NCI-H2029 (cell line): ENCODE measurements at regions not wholly inside any gene's neighbourhood (a gene's known extent, or its start where the extent isn't known, plus 50 kb on each side); places are given as distances from the start of the nearest gene placed in this dataset.
"Not testable (repeated sequence)": the region's sequence is repeated elsewhere in the genome, so short reads cannot be mapped to it uniquely, and the experiment has no call there.

Experiments used
- DNase-seq: peaks from one replicate; lab custom pipeline; 2025; lab: John Stamatoyannopoulos, UW

GRCh38 chr4:103853146-103853545 is 133.4 kb upstream of the TACR3 start:
- no peak for DNase-seq

- no peak for DNase-seq
These were observed 125.3 kb upstream of the TACR3 start for GRCh38 chr4:103845075-103845474.

GRCh38 chr4:103842637-103843239 is 123.0 kb upstream of the TACR3 start:
- DNase-seq: no peak

- DNase-seq: no peak
These were observed 122.3 kb upstream of the TACR3 start for GRCh38 chr4:103842076-103842475.

GRCh38 chr4:103810308-103810707 is 90.5 kb upstream of the TACR3 start:
- DNase-seq: not testable (repeated sequence)

- no peak for DNase-seq
These were observed 83.0 kb upstream of the TACR3 start for GRCh38 chr4:103802766-103803165.

GRCh38 chr4:103787057-103787456 is 67.3 kb upstream of the TACR3 start:
- DNase-seq: no peak

- DNase-seq: no peak
These were observed 66.8 kb upstream of the TACR3 start for GRCh38 chr4:103786593-103786992.

GRCh38 chr4:103786014-103786413 is 66.2 kb upstream of the TACR3 start:
- peak; percentile 45 for DNase-seq

- DNase-seq: no peak
These were observed 58.4 kb upstream of the TACR3 start for GRCh38 chr4:103778221-103778620.

GRCh38 chr4:103774326-103774825 is 54.6 kb upstream of the TACR3 start:
- no peak for DNase-seq

GRCh38 chr4:103773691-103774231 is 54.0 kb upstream of the TACR3 start:
- DNase-seq: no peak
